Eye (tissue), 1 donor: ENCODE measurements at regions not wholly inside any gene's neighbourhood (a gene's known extent, or its start where the extent isn't known, plus 50 kb on each side); places are given as distances from the start of the nearest gene placed in this dataset.

Experiments used
- DNase-seq: peaks from one replicate; pipeline ENCODE4 v3.0.0-alpha.2; 2015

DNA sequence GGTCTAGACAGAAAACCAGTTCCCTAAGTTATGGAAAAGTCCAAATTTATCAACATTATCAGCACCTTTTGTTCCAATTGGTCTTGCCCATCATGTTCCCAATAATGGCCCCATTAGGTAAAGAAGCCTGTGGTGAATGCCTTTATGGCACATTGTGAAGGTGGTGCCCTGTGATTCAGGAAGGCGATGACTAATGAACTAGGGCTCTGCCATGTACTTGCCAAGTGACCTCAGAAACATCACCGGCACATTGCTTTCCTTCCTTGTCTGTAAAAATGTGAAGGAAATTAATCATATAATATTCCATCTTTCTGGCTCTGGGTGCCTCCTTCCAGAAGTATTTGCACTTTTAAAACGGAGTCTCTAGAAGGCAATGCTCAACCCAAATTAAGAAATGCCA lies 132.3 kb downstream of the UNC5CL start:
- DNase-seq = no peak

DNA sequence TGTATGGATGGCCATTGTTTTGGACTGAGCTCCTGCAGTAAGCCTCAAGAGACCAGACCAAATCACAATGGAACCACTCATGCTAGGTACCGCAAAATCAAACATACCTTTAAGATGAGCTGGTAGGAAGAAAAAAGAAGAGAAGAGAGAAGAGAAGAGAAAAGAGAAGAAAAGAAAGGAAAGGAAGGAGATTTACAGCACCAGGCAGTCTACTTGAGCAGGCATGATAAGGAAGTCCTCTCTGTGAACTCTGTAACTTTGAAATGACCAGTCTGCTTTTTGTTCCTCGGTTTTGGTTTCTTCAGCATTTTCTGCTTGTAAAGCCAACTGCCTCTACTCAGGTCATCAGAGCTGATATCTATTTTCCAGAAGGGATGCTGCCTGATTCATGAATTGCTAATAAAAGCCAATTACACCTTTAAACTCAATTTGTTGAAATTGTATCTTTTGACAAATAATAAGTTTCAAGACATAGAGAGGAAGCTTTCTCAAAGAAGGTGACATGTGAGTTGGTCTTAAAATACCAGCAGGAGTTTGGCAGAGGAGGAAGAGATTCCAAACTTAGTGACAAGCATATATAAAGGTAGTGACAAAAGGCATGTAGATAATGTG lies 134.3 kb downstream of the UNC5CL start:
- no peak for DNase-seq

DNA sequence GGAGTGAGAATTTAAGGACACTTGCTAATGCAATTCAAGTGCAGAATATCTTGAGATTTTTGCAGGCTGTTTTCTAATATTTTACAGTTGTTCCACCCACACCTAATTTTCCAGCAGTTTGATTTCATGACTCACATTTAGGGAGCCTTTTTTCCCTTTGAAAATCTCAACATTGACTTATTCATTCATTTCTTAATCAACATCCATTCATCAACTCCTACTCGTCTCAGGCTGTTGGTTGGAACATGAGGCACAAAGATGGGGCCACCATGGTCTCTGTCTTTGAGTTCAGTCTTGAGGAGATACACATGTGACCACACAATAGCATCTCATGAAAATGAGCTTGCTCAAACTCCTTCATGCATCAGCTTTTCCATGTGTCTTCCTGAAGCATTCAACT lies 135.6 kb downstream of the UNC5CL start:
- DNase-seq = no peak

DNA sequence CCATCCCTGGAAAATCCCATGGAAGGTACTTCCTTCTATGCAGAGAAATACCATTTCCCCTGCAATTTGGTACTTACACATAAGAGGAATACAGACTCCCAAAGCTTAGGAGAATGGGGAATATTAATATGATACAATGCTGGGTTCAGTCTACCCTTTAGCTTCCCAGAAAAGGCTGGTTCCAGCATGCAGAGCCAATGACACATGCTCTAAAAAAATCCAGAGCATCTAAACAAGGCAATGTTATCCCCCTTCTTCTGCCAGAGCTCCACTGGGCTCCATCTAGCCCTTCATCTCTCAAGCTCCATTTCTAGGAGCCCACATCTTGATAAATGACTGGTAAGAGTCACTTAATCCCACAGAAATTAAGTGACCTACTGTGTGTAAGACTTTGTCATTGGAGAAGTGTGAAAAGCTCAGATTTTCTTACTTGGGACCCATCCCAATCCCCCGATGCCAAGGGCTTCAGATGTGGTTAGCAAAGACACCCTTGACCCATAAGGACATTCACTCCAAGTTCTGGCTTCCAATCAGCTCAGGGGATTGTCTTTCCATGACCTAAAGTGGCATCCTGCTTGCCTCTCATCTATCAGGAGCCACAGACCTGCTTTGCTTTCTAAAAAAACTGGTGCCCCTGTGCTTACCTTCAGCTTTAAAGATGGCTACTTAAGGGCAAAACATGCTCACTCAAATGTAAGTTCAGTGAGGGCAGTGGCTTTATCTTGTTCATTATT lies 137.5 kb downstream of the UNC5CL start:
- no peak for DNase-seq

DNA sequence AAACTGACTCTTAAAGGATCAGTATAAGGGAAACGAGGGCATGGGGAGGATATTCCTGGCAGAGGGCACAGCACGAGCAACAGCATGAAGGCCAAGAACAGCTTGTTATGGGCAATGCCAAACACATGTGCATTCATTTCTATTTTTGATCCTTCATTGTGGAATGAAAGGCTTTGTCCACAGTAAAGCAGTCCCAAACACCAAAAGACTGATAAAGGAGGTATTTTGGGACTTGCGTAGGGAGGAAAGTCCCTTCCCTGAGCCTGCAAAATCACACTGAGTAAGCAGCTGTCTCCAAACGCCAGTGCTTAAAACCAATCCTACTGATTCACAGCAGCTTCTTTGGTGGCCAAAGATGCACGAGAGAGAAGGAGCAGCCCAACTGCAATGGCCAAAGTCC lies 138.2 kb downstream of the UNC5CL start:
- DNase-seq = no peak

DNA sequence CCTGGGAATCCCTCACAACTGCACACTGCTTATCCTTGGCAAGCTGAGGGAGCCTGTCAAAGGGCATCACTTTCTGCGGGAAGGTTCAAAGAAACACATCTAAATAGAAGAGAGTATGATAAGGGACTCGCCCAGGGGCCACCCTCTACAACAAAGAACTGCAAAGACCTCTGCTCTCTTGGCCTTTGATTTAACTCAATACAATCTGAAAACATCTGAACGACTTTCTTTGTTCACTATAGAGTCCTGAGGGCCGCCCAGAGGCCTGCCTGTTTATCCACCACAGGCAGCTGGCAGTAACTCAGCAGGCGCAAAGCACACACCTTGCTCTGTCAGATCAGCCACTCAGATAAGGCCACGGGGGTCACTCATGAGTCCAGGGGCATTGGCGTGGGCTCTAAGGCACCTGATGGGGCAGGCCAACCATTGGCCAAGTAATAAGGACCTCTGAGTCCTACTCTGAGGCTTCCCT lies 139.3 kb downstream of the UNC5CL start:
- no peak for DNase-seq

DNA sequence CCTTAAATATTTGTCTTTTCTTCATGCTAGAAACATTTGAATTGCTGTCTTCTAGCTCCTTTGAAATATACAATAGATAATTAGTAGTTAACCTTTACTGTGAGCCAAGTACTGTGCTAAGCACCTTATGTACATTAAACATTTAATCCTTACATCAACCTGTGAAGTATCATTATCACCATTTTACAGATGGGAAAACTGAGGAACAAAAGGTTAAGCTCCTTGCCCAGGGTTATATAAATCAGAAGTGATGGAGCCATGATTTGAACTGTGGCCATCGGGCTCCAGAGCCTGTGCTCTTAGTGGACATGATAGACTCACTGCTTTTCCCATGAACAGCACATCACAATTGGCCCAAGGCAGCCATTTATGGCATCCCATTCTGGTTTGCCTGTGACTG lies 140.9 kb downstream of the UNC5CL start:
- no peak for DNase-seq

DNA sequence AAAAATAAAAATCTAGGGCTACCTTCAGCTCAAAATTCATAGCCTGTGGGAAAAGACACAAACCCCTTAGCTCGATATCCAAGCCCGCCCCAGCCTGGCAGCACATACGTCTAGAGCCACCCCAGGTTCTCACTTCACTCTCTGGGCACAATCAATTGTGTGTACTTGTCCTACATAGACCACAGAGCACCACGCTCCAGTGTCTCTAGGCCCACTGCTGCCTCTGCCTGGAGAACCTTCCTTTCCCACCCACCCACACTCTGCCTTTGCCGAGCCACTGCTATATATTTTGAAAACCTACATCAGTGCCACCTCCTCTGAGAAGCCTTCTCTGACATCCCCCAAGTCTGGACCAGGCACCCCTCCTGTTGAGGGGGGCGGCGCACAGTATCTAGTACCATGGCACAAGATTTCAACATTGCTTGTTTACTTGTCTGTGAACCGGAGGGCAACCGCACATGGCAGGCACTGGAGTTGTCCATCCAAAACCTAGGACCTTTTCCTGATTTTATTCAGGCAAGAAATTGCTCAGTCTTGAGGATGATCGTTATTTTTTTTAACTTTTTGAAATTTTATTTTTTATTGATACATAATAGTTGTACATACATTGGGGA lies 141.5 kb downstream of the UNC5CL start:
- no peak for DNase-seq

DNA sequence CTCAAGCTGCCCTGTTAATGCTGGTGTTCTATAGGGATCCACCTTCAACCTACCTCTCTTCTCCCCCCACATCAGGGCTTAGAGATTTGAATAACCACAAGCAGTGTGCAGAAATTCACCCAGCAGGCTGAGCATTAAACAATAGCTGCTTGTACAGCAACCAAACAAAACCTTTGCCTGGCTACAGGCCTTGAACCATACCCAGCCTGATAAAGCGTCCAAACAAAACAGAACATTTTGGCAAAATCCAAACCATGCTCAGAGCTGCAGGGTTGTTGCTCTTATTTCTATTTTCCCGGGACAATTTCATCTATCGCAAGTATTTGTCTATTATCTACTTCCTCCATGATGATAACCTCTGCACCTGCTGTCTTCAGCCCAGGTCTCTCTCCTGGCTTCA lies 142.3 kb downstream of the UNC5CL start:
- DNase-seq = no peak

DNA sequence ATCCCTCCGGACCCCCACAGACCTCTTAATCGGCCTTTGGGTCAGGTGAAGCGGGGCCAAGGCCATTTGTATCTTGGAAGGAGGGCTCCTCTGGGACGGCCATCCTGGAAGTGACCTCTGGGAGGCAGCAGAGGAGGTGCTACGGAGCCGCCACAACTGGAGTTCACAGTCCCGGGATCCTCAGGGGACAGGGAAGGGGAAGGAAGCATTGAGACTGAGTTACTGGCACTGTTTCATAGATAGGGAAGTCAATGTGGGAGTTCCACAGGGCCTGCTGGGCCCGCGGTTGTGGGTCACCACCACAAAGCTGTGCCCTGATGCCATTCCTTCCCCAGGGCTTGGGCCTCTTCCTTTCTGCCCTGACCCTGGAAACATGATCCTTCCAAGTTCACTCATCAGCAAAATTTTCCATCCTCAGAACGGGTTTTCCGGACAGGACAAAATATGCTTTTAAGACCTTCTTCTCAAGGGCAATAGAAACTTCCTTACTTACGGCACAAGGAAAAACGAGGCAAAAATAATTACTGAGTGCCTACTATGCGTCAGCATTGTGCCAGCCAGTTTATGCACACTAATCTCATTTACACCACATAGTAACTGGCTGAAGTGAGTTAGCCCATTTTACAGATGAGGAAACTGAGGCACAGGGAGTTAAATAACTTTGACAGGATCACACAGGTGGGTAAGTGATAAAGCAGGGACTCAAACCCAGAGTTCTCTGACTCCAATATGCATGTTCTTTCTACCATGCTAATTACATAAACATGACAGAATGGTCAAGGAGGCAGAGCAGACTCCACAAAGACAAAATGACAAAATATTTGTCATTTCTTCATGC lies 143.8 kb downstream of the UNC5CL start:
- DNase-seq = peak; percentile 67

DNA sequence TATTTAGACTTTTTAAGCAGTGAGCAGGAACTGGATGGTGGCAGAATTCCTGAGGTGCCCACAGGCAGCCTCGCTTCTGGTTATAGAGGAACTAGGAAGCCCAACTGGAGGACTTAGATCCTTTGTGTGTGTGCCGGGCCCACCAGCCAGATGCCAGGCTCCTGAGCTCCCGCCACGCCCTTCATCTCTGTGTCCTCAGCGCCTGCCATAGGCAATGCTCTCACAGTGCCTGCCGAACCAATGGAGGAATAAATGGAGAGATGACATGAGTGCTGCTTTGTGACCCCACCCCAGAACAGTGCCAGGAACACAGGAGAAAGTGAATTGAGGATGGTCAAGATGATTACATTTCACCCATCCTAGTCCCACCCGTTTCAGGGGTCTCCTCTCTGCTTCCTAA lies 146.0 kb downstream of the UNC5CL start:
- DNase-seq = no peak

DNA sequence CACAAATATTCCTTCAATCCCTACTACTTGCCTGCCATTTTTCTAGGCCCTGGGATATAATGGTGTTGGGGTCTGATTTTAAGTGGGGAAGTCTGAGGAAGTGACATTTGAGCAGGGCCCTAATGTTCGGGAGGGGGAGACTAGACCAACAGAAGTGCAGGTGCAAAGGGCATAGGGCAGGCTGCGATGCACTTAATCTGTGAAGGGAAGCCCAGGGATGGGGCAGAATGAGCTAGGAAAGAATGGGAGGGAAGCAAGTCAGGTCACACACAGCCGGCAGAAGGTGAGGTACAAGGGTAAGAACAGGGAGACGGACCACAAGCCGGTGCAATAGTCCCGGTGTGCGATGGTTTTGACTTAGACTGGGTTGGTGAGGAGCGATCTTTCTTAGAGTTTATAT lies 146.8 kb downstream of the UNC5CL start:
- DNase-seq = no peak

DNA sequence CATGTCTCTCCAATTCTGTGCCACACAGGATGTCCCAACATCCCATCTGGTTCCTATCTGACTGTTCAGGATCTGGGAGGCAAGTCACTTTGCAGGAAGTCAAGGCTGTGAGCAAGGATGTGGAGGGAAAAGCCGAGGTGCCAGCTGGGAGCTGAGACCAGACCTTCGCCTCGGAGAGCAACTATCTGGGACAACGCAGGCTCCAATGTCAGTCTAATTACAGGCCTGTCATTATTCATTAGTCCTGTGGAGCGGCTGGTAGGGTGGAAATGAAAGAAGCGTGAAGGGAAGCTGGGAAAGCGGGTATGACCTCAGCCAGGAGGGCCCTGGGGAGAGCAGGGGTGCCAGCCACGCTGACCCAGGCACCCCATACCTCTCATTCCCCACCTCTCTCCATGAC lies 147.3 kb downstream of the UNC5CL start:
- peak; percentile 96 for DNase-seq

DNA sequence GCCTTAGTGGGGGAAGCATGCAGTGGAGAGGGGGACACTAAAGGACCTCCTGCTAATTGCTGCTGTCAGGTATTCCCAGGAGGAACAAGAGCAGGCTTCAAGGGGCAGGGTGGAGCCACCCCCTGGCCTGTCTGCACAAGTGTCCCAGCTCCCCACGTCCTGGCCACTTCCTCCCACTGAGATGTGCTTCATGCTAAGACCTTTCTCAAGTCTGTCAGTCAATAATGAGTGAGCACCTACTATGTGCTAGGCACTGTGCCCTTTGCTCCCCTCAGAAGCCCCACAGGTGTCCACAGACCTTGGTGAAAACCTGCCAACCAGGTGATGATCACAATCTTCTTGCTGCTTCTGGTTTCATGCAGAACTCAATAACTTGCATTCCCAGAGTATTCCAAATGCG lies 147.9 kb downstream of the UNC5CL start:
- DNase-seq = no peak

DNA sequence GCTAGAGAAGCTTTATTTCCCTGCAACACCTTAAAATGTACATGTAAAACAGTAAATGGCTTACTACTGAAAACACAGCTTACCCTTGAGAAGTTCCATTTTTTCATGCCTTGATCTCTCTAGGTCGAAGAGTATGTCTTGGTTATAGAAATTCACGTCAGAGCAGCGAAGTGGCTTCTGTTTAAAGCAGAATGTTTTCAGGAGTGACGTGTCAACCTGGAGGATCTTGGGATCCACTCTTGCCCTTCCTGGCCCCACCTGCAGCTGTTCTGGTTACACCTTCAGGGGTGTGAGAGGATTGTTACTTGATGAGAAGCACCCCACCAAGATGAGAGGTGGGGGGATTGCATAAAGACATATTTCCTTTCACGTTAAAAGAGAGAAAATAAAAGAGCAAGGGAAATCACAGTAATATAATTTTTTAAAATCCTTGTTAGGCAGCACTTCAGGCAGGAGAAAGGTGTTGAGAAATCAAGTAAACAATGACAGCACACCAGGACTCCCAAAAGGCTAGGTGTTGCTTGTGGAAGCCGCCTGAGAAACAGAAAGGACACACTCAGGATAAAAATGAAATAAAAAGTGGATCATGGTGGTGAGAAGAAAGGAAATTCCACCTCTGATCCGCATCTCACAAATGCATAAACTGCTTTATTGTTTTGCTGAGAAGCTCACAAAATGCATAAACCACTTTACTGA lies 149.7 kb downstream of the UNC5CL start:
- no peak for DNase-seq

DNA sequence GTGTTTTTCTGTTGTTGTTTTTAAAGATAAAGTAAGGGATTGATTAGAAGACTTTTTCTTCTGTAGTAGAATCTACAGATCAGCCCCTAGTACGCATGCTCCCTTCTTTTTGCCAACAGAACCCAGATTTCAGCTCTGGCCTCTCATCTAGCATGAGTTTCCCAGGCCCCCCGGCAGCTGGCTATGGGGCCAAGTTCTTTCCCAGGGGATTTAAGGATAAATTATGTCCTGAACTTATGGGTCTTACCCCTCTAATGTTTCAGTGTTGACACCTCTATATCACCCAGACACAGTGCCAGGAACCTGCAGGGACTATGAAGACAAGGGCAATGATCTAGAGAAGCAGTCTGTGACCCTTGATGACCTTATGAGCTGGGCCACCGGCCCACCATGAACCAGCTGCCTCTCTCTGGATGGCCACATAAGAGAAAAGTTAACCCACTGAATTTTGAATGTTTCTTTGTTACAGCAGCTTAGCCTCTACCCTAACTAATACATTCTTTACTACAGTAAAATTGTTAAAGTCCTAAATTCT lies 150.5 kb downstream of the UNC5CL start:
- DNase-seq = no peak

DNA sequence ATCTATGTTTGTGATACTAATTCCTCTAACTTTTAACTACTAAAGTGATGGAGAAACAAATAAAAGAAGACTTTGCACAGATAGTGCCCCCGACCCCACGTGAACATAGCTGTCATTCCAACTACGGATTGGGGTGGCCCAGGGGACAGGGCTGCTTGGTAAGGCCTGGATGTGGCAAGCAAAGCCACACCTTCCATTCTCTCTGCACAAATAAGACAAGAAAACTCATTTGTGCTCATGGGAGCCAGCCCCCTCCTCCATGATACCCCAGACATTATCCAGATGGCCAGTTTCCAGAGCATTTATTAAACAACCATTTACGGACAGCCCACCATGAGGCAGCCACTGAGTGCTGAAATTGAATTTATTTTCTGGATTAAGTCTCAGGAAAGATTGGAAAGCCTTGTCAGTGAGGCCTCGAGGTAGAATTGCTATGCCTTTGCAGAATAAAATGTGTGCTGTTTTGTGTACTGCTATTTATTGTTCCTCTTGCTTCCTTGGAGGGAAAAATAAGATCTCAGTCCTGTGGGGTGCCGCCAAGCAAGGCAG lies 151.2 kb downstream of the UNC5CL start:
- no peak for DNase-seq

DNA sequence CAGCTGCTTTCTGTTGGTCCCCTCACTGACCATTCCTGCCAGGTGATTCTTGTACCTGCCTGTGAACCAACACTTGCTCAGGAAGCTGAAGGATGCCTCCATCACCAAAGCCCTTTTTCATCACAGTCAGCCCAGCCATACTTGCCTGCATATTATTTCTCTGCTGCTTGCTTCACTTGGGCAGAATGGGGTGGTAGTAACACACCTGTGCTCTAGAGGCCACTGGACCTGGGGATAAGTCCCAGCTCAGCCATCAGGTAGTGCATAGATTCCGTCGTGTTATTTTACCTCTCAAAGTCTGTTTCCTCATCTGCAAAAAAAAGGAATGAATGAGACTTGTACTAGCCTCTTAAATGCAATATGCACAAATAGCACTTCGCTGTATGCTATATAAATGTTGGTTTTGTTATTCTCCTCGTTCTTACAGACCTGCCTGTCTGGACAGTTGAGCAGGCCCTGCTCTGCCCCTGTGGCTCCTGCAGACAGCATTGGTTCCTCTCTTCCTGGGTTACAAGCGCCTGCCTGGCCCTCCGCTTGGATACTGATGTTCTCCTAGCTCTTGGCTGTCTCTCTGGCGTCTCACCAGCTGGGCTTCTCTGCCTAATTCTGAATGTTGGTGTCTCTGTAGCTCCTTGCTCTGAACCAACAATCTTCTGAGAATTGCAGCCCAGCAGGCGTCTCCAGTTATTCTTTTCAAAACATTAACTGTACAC lies 151.8 kb downstream of the UNC5CL start:
- no peak for DNase-seq

DNA sequence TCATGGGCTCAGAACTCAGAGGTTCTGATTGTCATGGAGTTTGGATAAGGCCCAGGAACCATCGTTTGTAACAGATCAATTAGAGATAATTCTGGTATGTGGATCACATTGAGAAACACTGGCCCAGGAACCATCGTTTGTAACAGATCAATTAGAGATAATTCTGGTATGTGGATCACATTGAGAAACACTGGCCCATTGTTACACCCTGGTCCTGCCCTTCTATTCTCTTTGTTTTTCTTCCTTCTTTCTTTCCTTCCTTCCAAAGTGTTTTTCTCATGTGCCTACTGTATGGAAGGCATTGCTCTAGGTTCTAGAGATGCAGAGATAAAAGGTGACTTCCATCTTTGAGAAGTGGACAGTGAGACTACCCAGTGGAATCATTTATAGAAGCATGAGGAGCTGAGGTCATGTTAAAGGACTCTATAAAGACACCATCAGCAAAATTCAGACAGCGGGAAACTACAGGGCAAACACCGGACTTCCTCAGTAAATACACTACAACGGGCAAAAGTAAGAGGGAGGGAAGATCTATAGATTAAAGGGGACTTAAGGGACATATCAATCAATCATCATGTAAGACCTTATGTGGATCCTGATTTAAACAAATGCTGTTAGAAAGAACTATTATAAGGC lies 153.8 kb downstream of the UNC5CL start:
- DNase-seq = no peak

DNA sequence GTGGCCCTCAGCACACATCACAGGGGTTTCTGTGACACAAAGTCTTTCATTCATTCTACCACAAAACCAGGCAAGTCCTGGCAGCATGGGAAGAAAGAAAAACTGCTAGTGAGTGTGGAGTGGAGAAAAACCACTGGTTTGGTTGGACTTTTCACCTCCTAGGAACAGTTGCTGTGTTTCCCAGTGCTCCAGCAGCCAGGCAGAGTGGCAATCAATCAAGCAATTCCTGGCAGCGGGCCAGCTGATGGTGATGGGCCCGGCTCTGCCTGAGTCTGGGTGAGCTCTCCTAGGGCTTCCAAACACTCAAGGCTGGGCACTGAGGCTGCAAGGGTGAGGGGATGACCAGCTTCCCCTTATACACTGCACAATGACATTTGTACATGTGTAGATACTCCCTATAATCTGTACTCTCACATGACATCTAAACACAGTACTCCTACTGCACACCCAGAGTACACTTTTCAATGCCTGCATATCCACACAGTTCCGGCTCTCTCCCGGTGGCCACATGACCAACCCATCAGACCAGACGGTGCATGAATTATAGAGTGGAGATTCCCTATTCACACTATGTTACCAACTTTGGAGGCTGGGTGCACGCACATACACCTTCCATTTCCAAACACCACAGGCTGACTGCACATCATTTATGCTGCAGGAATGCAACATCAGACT lies 156.6 kb downstream of the UNC5CL start:
- DNase-seq = peak; percentile 41
